WTC11 (cell line): ENCODE measurements at regions not wholly inside any gene's neighbourhood (a gene's known extent, or its start where the extent isn't known, plus 50 kb on each side); places are given as distances from the start of the nearest gene placed in this dataset.

Source experiments
- ATAC-seq: fragments of 200-7000 bp; cut with Tn5 transposase; 2 replicates; pipeline ENCODE4 v1.10.0; 2021; ENCODE audit warnings: mild to moderate bottlenecking, moderate library complexity
- CTCF ChIA-PET: fragments of 300-600 bp; sonication (Branson Sonifier 250); formaldehyde crosslinking; loops from one replicate; lab custom pipeline; 2021; ENCODE audit warnings: antibody characterized with exemption; lab: Charles Lee
- POLR2A ChIA-PET: fragments of 350-600 bp; sonication (Branson Sonifier 250); formaldehyde crosslinking; loops from one replicate; lab custom pipeline; 2021; ENCODE audit warnings: antibody characterized with exemption; lab: Charles Lee
- DNase-seq: peaks from one replicate; pipeline ENCODE4 v3.0.0; 2021; ENCODE audit warnings: low spot score
- H3K27ac Mint-ChIP-seq: 2 replicates; pipeline ENCODE4 v1.8.0; 2021; ENCODE audit warnings: mixed read lengths
- H3K27me3 Mint-ChIP-seq: 2 replicates; pipeline ENCODE4 v1.8.0; 2021; ENCODE audit warnings: low read depth, mild to moderate bottlenecking, moderate library complexity, mixed read lengths
- H3K36me3 Mint-ChIP-seq: 2 replicates; pipeline ENCODE4 v1.8.0; 2021; ENCODE audit warnings: mixed read lengths
- H3K4me1 Mint-ChIP-seq: 2 replicates; pipeline ENCODE4 v1.8.0; 2022; ENCODE audit warnings: mixed read lengths
- H3K4me3 Mint-ChIP-seq: 2 replicates; pipeline ENCODE4 v1.8.0; 2021; ENCODE audit warnings: mild to moderate bottlenecking, moderate library complexity, mixed read lengths
- H3K9me3 Mint-ChIP-seq: 2 replicates; pipeline ENCODE4 v1.8.0; 2021; ENCODE audit warnings: mixed read lengths
- ELF4 ChIP-seq: sonication (generic); formaldehyde crosslinking; IDR thresholded peaks from 2 replicates; pipeline ENCODE4 v1.8.1; 2022; ENCODE audit warnings: low read depth, mild to moderate bottlenecking, moderate library complexity, missing genetic modification reagents
- FOXK1 ChIP-seq: sonication (generic); formaldehyde crosslinking; IDR thresholded peaks from 2 replicates; pipeline ENCODE4 v1.8.0; 2022; ENCODE audit warnings: mild to moderate bottlenecking, moderate library complexity, missing genetic modification reagents
- GTF2I ChIP-seq: fragments of 250-450 bp; sonication (Bioruptor Pico); conservative IDR thresholded peaks from 2 replicates; pipeline ENCODE4 v1.4.0; 2021; ENCODE audit warnings: mild to moderate bottlenecking
- MYBL2 ChIP-seq: sonication (generic); formaldehyde crosslinking; IDR thresholded peaks from 2 replicates; pipeline ENCODE4 v1.8.1; 2023; ENCODE audit warnings: mild to moderate bottlenecking, moderate library complexity, missing genetic modification reagents
- PRRX2 ChIP-seq: fragments of 250-450 bp; sonication (Bioruptor Pico); IDR thresholded peaks from 2 replicates; pipeline ENCODE4 v1.8.0; 2021; ENCODE audit warnings: mild to moderate bottlenecking
- RORB ChIP-seq: fragments of 250-450 bp; sonication (Bioruptor Pico); IDR thresholded peaks from 2 replicates; pipeline ENCODE4 v1.9.0; 2021; ENCODE audit warnings: mild to moderate bottlenecking
- SMAD3 ChIP-seq: sonication (generic); formaldehyde crosslinking; IDR thresholded peaks from 2 replicates; pipeline ENCODE4 v1.8.0; 2022; ENCODE audit warnings: missing genetic modification reagents, mild to moderate bottlenecking, borderline replicate concordance
- SP1 ChIP-seq: sonication (generic); formaldehyde crosslinking; conservative IDR thresholded peaks from 2 replicates; pipeline ENCODE4 v1.8.1; 2022; ENCODE audit warnings: missing genetic modification reagents
- TEAD1 ChIP-seq: sonication (generic); formaldehyde crosslinking; IDR thresholded peaks from 2 replicates; pipeline ENCODE4 v1.8.0; 2022; ENCODE audit warnings: mild to moderate bottlenecking, missing genetic modification reagents
- ZNF219 ChIP-seq: sonication (generic); formaldehyde crosslinking; IDR thresholded peaks from 2 replicates; pipeline ENCODE4 v1.8.0; 2023; ENCODE audit warnings: missing genetic modification reagents, mild to moderate bottlenecking, borderline replicate concordance
- ZNF396 ChIP-seq: fragments of 250-450 bp; sonication (Bioruptor Pico); IDR thresholded peaks from 2 replicates; pipeline ENCODE4 v1.8.0; 2021; ENCODE audit warnings: mild to moderate bottlenecking, moderate library complexity, borderline replicate concordance
- TF ChIP-seq, protein P1 (sequence below): fragments of 250-450 bp; sonication (Bioruptor Pico); IDR thresholded peaks from 2 replicates; pipeline ENCODE4 v1.9.0; 2021; ENCODE audit warnings: moderate library complexity, mild to moderate bottlenecking, inconsistent platforms, borderline replicate concordance
- TF ChIP-seq, protein P2 (sequence below): sonication (generic); formaldehyde crosslinking; IDR thresholded peaks from 2 replicates; pipeline ENCODE4 v1.8.0; 2022; ENCODE audit warnings: mild to moderate bottlenecking, missing genetic modification reagents
- TF ChIP-seq, protein P3 (sequence below): sonication (generic); formaldehyde crosslinking; IDR thresholded peaks from 2 replicates; pipeline ENCODE4 v1.8.0; 2023; ENCODE audit warnings: mild to moderate bottlenecking, missing genetic modification reagents
- TF ChIP-seq, protein P4 (sequence below): sonication (generic); formaldehyde crosslinking; IDR thresholded peaks from 2 replicates; pipeline ENCODE4 v1.8.0; 2022; ENCODE audit warnings: mild to moderate bottlenecking, missing genetic modification reagents
- TF ChIP-seq, protein P5 (sequence below): fragments of 250-450 bp; sonication (Bioruptor Pico); IDR thresholded peaks from 2 replicates; pipeline ENCODE4 v1.9.0; 2021; ENCODE audit warnings: mild to moderate bottlenecking

DNA sequence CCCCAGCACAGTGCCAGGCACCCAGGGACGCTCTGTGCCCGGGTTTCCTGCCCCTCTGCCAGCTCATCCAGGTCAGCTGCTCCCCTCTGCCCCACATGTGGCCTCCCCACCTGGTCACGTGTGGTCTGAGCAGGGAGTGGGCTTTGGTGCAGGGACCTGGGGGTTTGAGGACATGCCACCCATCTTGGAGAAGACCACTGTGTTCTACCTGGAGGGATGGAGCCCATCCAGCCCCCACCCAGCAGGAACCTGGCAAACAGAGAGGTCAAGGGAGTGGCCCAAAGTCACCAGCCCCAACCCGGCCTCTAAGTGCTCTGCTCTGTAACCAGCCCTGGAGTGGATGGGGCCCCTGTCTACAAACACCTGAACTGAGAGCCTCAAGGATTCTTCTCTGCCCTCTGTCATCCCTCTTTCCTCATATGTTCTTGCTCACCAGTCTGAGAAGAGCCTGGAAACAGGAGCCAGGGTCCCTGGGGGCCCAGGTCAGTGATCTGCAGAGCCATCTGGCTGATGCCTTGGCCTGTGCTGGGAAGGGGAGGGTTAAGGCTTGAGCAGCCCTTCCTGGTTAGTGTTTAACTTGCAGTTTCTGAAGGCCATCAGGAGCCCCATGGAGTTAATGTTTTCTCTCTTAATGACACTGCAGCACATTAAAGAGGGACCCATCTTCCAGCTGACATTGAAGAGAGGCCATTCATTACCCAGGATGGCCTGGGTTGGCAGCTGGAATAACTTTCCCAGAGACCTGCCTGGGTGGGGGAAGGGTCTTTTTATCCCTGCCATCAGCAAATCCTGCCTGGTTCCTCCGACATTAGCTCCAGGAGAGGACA lies 235.4 kb downstream of the PTPRU start:
- no peak for DNase-seq

DNA sequence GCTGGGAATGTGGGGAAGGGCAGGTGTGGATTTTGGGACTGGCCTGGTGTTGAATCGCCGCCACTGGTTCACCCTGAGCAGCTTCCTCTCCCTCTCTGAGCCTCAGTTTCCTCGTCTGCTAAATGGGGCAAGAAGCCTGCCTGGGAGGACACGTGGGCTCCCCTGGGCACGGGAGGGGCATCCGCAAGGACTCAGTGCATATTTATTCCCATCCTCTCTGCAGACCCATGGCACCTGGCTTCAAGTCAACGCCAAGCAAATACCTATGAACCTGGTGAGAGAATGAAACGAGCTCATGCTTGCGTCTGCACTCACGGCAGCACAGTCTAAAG lies 234.4 kb downstream of the PTPRU start:
- POLR2A ChIA-PET: no interaction called here
- ATAC-seq: no peak
- DNase-seq: no peak
- H3K9me3 Mint-ChIP-seq: peaks cover 11% of the 10 kb centered on the region
- peaks cover 36% of the 10 kb centered on the region for H3K4me1 Mint-ChIP-seq
- H3K36me3 Mint-ChIP-seq: peaks cover 3% of the 10 kb centered on the region; the same call in 1 of the 2 replicates
- TF ChIP-seq SP1 (CRISPR knock-in tag) (no peak), ZNF219 (CRISPR knock-in tag) (no peak), RORB (no peak), GTF2I (no peak), SMAD3 (CRISPR knock-in tag) (no peak), PRRX2 (CRISPR knock-in tag) (no peak), ELF4 (CRISPR knock-in tag) (no peak), ZNF396 (CRISPR knock-in tag) (no peak)
- TF ChIP-seq, protein P1, sequence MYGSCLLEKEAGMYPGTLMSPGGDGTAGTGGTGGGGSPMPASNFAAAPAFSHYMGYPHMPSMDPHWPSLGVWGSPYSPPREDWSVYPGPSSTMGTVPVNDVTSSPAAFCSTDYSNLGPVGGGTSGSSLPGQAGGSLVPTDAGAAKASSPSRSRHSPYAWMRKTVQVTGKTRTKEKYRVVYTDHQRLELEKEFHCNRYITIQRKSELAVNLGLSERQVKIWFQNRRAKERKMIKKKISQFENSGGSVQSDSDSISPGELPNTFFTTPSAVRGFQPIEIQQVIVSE (CRISPR knock-in tag): no peak
- TF ChIP-seq, protein P2, sequence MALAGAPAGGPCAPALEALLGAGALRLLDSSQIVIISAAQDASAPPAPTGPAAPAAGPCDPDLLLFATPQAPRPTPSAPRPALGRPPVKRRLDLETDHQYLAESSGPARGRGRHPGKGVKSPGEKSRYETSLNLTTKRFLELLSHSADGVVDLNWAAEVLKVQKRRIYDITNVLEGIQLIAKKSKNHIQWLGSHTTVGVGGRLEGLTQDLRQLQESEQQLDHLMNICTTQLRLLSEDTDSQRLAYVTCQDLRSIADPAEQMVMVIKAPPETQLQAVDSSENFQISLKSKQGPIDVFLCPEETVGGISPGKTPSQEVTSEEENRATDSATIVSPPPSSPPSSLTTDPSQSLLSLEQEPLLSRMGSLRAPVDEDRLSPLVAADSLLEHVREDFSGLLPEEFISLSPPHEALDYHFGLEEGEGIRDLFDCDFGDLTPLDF (CRISPR knock-in tag): no peak
- TF ChIP-seq, all 79 proteins: peak for 0
- CTCF ChIA-PET: interaction anchor here (1.8 kb wide), 1 partner anchor 138 kb away, joined by 5 read pairs; no protein-coding TSS in a partner anchor
- peaks cover 2% of the 10 kb centered on the region; the same call in 1 of the 2 replicates for H3K27me3 Mint-ChIP-seq
- H3K27ac Mint-ChIP-seq: no peak overlapping the region
- no peak overlapping the region for H3K4me3 Mint-ChIP-seq

More for the DNA sequence above, 235.4 kb downstream of the PTPRU start:
- Mint-ChIP-seq H3K27ac (no peak overlapping the region), H3K4me3 (no peak overlapping the region), H3K36me3 (peaks cover under 1% of the 10 kb centered on the region; the same call in 1 of the 2 replicates), H3K4me1 (peaks cover 36% of the 10 kb centered on the region), H3K9me3 (peaks cover 5% of the 10 kb centered on the region), H3K27me3 (peaks cover 2% of the 10 kb centered on the region; the same call in 1 of the 2 replicates)
- CTCF ChIA-PET: interaction anchor here (1.1 to 1.8 kb wide), 3 partner anchors 27 to 232 kb away, joined by 3 to 5 read pairs (median 4); no protein-coding TSS in a partner anchor
- ATAC-seq: peak; percentile 60
- no peak for TF ChIP-seq TEAD1
- TF ChIP-seq FOXK1 (CRISPR knock-in tag): no peak
- TF ChIP-seq, protein P3, sequence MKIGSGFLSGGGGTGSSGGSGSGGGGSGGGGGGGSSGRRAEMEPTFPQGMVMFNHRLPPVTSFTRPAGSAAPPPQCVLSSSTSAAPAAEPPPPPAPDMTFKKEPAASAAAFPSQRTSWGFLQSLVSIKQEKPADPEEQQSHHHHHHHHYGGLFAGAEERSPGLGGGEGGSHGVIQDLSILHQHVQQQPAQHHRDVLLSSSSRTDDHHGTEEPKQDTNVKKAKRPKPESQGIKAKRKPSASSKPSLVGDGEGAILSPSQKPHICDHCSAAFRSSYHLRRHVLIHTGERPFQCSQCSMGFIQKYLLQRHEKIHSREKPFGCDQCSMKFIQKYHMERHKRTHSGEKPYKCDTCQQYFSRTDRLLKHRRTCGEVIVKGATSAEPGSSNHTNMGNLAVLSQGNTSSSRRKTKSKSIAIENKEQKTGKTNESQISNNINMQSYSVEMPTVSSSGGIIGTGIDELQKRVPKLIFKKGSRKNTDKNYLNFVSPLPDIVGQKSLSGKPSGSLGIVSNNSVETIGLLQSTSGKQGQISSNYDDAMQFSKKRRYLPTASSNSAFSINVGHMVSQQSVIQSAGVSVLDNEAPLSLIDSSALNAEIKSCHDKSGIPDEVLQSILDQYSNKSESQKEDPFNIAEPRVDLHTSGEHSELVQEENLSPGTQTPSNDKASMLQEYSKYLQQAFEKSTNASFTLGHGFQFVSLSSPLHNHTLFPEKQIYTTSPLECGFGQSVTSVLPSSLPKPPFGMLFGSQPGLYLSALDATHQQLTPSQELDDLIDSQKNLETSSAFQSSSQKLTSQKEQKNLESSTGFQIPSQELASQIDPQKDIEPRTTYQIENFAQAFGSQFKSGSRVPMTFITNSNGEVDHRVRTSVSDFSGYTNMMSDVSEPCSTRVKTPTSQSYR (CRISPR knock-in tag): 0 out of 2 replicates have a peak, but pooled peaks have one; percentile 27
- POLR2A ChIA-PET: no interaction called here

DNA sequence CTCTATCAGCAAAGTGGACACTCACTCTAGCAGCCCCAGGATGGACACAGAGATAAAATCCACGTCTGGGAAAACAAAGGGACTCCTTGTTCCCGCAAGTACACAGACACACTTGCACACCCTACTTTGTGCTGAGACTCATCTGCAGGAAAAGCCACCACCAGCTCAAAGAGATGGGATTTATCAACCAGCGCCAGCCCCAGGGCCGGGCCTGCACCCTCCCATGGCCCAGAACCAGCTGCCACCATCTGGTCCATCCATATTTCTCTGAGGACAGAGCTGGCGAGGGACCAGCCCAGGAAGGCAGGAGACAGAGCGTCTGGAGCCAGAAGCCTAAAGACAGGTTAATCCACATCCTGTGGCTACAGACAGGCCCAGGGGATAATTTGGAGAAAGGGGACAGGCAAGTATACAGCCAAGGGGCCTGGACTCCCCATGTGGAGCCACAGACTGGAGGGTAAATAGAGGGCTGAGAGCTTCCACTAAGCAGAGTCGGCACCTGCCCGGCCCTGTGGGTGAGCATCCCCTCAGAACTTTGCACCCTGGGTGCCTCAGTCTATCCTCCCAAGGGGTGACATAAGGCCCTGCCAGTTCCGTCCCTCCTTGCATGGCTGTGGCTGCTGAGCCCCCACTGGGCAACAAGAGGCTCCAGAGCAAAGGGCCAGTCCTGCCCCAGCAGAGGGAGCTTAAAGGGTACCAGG lies 233.9 kb downstream of the PTPRU start:
- Mint-ChIP-seq H3K9me3 (peaks cover 16% of the 10 kb centered on the region), H3K27me3 (peaks cover 2% of the 10 kb centered on the region), H3K27ac (no peak overlapping the region), H3K36me3 (peaks cover 5% of the 10 kb centered on the region), H3K4me3 (no peak overlapping the region), H3K4me1 (peaks cover 36% of the 10 kb centered on the region)
- DNase-seq (no peak), ATAC-seq (no peak)
- no peak for TF ChIP-seq GTF2I
- no peak for TF ChIP-seq MYBL2 (CRISPR knock-in tag)
- TF ChIP-seq, protein P4, sequence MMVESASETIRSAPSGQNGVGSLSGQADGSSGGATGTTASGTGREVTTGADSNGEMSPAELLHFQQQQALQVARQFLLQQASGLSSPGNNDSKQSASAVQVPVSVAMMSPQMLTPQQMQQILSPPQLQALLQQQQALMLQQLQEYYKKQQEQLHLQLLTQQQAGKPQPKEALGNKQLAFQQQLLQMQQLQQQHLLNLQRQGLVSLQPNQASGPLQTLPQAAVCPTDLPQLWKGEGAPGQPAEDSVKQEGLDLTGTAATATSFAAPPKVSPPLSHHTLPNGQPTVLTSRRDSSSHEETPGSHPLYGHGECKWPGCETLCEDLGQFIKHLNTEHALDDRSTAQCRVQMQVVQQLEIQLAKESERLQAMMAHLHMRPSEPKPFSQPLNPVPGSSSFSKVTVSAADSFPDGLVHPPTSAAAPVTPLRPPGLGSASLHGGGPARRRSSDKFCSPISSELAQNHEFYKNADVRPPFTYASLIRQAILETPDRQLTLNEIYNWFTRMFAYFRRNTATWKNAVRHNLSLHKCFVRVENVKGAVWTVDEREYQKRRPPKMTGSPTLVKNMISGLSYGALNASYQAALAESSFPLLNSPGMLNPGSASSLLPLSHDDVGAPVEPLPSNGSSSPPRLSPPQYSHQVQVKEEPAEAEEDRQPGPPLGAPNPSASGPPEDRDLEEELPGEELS: no peak
- TF ChIP-seq, protein P5, sequence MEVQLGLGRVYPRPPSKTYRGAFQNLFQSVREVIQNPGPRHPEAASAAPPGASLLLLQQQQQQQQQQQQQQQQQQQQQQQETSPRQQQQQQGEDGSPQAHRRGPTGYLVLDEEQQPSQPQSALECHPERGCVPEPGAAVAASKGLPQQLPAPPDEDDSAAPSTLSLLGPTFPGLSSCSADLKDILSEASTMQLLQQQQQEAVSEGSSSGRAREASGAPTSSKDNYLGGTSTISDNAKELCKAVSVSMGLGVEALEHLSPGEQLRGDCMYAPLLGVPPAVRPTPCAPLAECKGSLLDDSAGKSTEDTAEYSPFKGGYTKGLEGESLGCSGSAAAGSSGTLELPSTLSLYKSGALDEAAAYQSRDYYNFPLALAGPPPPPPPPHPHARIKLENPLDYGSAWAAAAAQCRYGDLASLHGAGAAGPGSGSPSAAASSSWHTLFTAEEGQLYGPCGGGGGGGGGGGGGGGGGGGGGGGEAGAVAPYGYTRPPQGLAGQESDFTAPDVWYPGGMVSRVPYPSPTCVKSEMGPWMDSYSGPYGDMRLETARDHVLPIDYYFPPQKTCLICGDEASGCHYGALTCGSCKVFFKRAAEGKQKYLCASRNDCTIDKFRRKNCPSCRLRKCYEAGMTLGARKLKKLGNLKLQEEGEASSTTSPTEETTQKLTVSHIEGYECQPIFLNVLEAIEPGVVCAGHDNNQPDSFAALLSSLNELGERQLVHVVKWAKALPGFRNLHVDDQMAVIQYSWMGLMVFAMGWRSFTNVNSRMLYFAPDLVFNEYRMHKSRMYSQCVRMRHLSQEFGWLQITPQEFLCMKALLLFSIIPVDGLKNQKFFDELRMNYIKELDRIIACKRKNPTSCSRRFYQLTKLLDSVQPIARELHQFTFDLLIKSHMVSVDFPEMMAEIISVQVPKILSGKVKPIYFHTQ (CRISPR knock-in tag): no peak
- ChIA-PET CTCF (interaction anchor here (1.8 kb wide), 1 partner anchor 138 kb away, joined by 5 read pairs; no protein-coding TSS in a partner anchor), POLR2A (no interaction called here)
